Loucy (cell line): ENCODE measurements at regions not wholly inside any gene's neighbourhood (a gene's known extent, or its start where the extent isn't known, plus 50 kb on each side); places are given as distances from the start of the nearest gene placed in this dataset.

ENCODE experiments used
- H2AFZ ChIP-seq: fragments of 200-600 bp; sonication (generic); 2 replicates; pipeline ENCODE4 v1.6.0; 2016; ENCODE audit warnings: antibody characterized with exemption, mild to moderate bottlenecking, low read length, moderate library complexity
- H3F3A ChIP-seq: fragments of 200-600 bp; 2 replicates; pipeline ENCODE4 v1.6.0; 2016; ENCODE audit warnings: antibody characterized with exemption, low read depth, mild to moderate bottlenecking
- H3K27me3 ChIP-seq: fragments of 200-600 bp; sonication (generic); 2 replicates; pipeline ENCODE4 v1.6.1; 2014; ENCODE audit warnings: low read length, mild to moderate bottlenecking; ENCODE audit not compliant: insufficient read depth, poor library complexity, severe bottlenecking
- H3K36me3 ChIP-seq: fragments of 200-600 bp; sonication (generic); 2 replicates; pipeline ENCODE4 v1.6.1; 2016; ENCODE audit warnings: low read length; ENCODE audit not compliant: insufficient read depth
- H3K4me1 ChIP-seq: fragments of 200-600 bp; sonication (generic); 2 replicates; pipeline ENCODE4 v1.5.1; 2014; ENCODE audit warnings: low read length, mild to moderate bottlenecking; ENCODE audit not compliant: insufficient read depth, poor library complexity, severe bottlenecking
- H3K4me2 ChIP-seq: fragments of 200-600 bp; sonication (generic); 2 replicates; pipeline ENCODE4 v1.6.0; 2014; ENCODE audit warnings: antibody characterized with exemption, low read length, low read depth, mild to moderate bottlenecking; ENCODE audit not compliant: poor library complexity, severe bottlenecking
- H3K4me3 ChIP-seq: fragments of 200-600 bp; sonication (generic); 2 replicates; pipeline ENCODE4 v1.5.1; 2014; ENCODE audit warnings: low read length, mild to moderate bottlenecking, mixed read lengths; ENCODE audit not compliant: poor library complexity, severe bottlenecking
- H3K79me2 ChIP-seq: fragments of 200-600 bp; sonication (generic); 2 replicates; pipeline ENCODE4 v1.6.1; 2014; ENCODE audit warnings: low read length; ENCODE audit not compliant: insufficient read depth
- H3K9ac ChIP-seq: fragments of 200-600 bp; sonication (generic); 2 replicates; pipeline ENCODE4 v1.6.0; 2014; ENCODE audit warnings: mild to moderate bottlenecking, low read depth, low read length, moderate library complexity; ENCODE audit not compliant: poor library complexity, severe bottlenecking
- H3K9me2 ChIP-seq: fragments of 200-600 bp; sonication (generic); replicated peaks from 2 replicates; pipeline ENCODE4 v1.6.1; 2016; ENCODE audit warnings: low read depth, low read length, mixed read lengths
- H3K9me3 ChIP-seq: fragments of 200-600 bp; sonication (generic); 2 replicates; pipeline ENCODE4 v1.6.1; 2014; ENCODE audit warnings: mild to moderate bottlenecking, antibody characterized with exemption, low read length, low read depth; ENCODE audit not compliant: insufficient read depth
- H4K20me1 ChIP-seq: fragments of 200-600 bp; sonication (generic); 2 replicates; pipeline ENCODE4 v1.6.0; 2014; ENCODE audit warnings: antibody characterized with exemption, low read length, mild to moderate bottlenecking; ENCODE audit not compliant: insufficient read depth, poor library complexity, severe bottlenecking
- EZH2phosphoT487 ChIP-seq: fragments of 200-600 bp; IDR thresholded peaks from 2 replicates; pipeline ENCODE4 v1.6.1; 2018; ENCODE audit warnings: antibody characterized with exemption, mild to moderate bottlenecking, moderate library complexity, borderline replicate concordance
- TF ChIP-seq, protein P1 (sequence below): fragments of 200-600 bp; sonication (generic); conservative IDR thresholded peaks from 2 replicates; pipeline ENCODE4 v1.5.1; 2014; ENCODE audit warnings: mild to moderate bottlenecking, antibody characterized with exemption, low read length

GRCh38 chr2:119059940-119060339, 98.6 kb downstream of the C1QL2 start:
- Histone ChIP-seq H3K9ac (no peak overlapping the region), H2AFZ (no peak overlapping the region), H4K20me1 (no peaks in the 10 kb centered on the region), H3K4me3 (no peak overlapping the region), H3K4me1 (no peaks in the 10 kb centered on the region), H3K9me2 (no peaks in the 10 kb centered on the region), H3F3A (no peaks in the 10 kb centered on the region), H3K36me3 (no peaks in the 10 kb centered on the region), H3K79me2 (no peaks in the 10 kb centered on the region), H3K9me3 (no peaks in the 10 kb centered on the region), H3K4me2 (no peak overlapping the region), H3K27me3 (no peaks in the 10 kb centered on the region)
- TF ChIP-seq EZH2phosphoT487: no peak
- TF ChIP-seq, protein P1, sequence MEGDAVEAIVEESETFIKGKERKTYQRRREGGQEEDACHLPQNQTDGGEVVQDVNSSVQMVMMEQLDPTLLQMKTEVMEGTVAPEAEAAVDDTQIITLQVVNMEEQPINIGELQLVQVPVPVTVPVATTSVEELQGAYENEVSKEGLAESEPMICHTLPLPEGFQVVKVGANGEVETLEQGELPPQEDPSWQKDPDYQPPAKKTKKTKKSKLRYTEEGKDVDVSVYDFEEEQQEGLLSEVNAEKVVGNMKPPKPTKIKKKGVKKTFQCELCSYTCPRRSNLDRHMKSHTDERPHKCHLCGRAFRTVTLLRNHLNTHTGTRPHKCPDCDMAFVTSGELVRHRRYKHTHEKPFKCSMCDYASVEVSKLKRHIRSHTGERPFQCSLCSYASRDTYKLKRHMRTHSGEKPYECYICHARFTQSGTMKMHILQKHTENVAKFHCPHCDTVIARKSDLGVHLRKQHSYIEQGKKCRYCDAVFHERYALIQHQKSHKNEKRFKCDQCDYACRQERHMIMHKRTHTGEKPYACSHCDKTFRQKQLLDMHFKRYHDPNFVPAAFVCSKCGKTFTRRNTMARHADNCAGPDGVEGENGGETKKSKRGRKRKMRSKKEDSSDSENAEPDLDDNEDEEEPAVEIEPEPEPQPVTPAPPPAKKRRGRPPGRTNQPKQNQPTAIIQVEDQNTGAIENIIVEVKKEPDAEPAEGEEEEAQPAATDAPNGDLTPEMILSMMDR: no peak

DNA sequence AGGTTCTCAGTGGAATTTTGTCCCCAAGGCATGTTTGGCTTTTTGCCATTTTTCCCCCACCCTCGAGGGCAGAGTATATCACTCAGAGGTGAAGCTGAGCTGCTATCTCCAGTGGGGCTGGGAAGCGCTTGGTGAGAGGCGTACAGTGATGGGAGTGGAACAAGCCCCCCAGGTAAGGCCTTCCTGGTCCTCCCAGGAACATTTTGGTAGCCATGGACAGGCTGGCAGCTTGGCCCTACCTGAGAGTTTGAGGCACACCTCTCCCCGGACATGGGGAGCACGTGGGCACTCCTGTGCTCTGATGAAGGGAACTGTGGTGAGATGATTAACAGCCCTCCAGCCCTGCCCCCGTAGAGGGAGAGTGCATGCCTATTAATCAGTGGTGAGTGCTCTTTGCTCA, 99.3 kb downstream of the C1QL2 start:
- Histone ChIP-seq H3K79me2 (no peaks in the 10 kb centered on the region), H4K20me1 (no peaks in the 10 kb centered on the region), H3K9me3 (no peaks in the 10 kb centered on the region), H2AFZ (no peak overlapping the region), H3K9ac (no peak overlapping the region), H3K9me2 (no peaks in the 10 kb centered on the region), H3K36me3 (no peaks in the 10 kb centered on the region), H3F3A (no peaks in the 10 kb centered on the region), H3K4me1 (no peaks in the 10 kb centered on the region), H3K4me2 (no peak overlapping the region), H3K4me3 (no peak overlapping the region), H3K27me3 (no peaks in the 10 kb centered on the region)
- TF ChIP-seq, protein P1: no peak
- TF ChIP-seq EZH2phosphoT487: no peak

GRCh38 chr2:119053700-119054436, 104.7 kb downstream of the C1QL2 start:
- Histone ChIP-seq H3K27me3 (no peaks in the 10 kb centered on the region), H3K9me2 (no peaks in the 10 kb centered on the region), H3K4me2 (no peak overlapping the region), H3F3A (no peaks in the 10 kb centered on the region), H3K79me2 (no peaks in the 10 kb centered on the region), H2AFZ (no peak overlapping the region), H3K9ac (no peak overlapping the region), H3K36me3 (no peaks in the 10 kb centered on the region), H3K4me3 (no peak overlapping the region), H4K20me1 (no peaks in the 10 kb centered on the region), H3K4me1 (no peaks in the 10 kb centered on the region), H3K9me3 (no peaks in the 10 kb centered on the region)
- TF ChIP-seq, protein P1: no peak
- no peak for TF ChIP-seq EZH2phosphoT487
